Neural progenitor cell (in vitro differentiated cells): ENCODE measurements at regions not wholly inside any gene's neighbourhood (a gene's known extent, or its start where the extent isn't known, plus 50 kb on each side); places are given as distances from the start of the nearest gene placed in this dataset.

Source experiments
- EZH2 ChIP-seq: fragments of 200-600 bp; sonication (generic); IDR thresholded peaks from 2 replicates; pipeline ENCODE4 v1.6.1; 2017; ENCODE audit warnings: antibody characterized with exemption, mild to moderate bottlenecking, moderate library complexity
- EZH2phosphoT487 ChIP-seq: fragments of 200-600 bp; sonication (generic); IDR thresholded peaks from 2 replicates; pipeline ENCODE4 v1.6.1; 2017; ENCODE audit warnings: antibody characterized with exemption
- TF ChIP-seq, protein P1 (sequence below): fragments of 200-600 bp; sonication (generic); IDR thresholded peaks from 2 replicates; pipeline ENCODE4 v1.5.1; 2017; ENCODE audit warnings: antibody characterized with exemption, mild to moderate bottlenecking

DNA sequence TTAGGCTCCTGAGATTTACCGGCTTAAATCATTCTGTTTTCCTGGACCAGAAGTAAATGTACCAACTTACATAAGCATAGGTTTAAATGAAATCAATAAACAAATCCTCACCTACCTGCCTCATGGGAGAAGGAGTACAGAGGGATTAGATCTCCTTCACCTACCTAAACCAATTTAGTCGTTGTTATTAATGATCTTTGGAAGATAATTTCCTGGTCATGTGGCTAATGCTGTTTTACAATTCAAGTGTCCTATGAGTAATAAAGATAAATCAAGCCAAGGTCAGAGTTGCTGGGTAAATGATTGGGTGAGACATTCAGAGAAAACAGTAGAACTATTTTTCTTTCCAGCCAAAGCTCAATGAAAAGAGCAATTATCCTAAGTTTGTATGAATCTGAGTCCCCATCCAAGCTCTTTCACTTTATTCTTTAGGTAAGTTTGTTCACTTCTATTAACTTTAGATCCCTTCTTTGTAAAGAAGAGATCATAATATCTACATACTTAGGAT, 423.0 kb upstream of the FAM241A start:
- TF ChIP-seq, protein P1, sequence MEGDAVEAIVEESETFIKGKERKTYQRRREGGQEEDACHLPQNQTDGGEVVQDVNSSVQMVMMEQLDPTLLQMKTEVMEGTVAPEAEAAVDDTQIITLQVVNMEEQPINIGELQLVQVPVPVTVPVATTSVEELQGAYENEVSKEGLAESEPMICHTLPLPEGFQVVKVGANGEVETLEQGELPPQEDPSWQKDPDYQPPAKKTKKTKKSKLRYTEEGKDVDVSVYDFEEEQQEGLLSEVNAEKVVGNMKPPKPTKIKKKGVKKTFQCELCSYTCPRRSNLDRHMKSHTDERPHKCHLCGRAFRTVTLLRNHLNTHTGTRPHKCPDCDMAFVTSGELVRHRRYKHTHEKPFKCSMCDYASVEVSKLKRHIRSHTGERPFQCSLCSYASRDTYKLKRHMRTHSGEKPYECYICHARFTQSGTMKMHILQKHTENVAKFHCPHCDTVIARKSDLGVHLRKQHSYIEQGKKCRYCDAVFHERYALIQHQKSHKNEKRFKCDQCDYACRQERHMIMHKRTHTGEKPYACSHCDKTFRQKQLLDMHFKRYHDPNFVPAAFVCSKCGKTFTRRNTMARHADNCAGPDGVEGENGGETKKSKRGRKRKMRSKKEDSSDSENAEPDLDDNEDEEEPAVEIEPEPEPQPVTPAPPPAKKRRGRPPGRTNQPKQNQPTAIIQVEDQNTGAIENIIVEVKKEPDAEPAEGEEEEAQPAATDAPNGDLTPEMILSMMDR = no peak
- TF ChIP-seq EZH2 (no peak), EZH2phosphoT487 (no peak)
